ENCODE measurements at regions not wholly inside any gene's neighbourhood (a gene's known extent, or its start where the extent isn't known, plus 50 kb on each side); places are given as distances from the start of the nearest gene placed in this dataset.

DNA sequence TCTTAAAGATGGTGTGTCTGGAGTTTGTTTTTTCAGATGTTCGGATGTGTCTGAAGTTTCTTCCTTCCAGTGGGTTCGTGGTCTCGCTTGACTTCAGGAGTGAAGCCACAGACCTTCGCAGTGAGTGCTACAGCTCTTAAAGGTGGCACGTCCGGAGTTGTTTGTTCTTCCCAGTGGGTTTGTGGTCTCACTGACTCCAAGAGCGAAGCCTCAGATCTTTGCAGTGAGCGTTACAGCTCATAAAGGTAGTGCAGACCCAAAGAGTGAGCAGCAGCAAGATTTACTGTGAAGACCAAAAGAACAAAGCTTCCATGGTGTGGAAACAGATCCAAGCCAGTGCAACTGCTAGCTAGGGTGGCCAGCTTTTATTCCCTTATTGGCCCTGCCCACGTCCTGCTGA is 1430.4 kb upstream of the B3GALT2 start:
- DNase-seq (ENCODE audit: low read depth): no peak
- H3K4me3 ChIP-seq (ENCODE audit: low read length): no peak overlapping the region
- TF ChIP-seq, protein P1, sequence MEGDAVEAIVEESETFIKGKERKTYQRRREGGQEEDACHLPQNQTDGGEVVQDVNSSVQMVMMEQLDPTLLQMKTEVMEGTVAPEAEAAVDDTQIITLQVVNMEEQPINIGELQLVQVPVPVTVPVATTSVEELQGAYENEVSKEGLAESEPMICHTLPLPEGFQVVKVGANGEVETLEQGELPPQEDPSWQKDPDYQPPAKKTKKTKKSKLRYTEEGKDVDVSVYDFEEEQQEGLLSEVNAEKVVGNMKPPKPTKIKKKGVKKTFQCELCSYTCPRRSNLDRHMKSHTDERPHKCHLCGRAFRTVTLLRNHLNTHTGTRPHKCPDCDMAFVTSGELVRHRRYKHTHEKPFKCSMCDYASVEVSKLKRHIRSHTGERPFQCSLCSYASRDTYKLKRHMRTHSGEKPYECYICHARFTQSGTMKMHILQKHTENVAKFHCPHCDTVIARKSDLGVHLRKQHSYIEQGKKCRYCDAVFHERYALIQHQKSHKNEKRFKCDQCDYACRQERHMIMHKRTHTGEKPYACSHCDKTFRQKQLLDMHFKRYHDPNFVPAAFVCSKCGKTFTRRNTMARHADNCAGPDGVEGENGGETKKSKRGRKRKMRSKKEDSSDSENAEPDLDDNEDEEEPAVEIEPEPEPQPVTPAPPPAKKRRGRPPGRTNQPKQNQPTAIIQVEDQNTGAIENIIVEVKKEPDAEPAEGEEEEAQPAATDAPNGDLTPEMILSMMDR (conservative IDR thresholded peaks at IDR 0.05; ENCODE audit: low read length): no peak

DNA sequence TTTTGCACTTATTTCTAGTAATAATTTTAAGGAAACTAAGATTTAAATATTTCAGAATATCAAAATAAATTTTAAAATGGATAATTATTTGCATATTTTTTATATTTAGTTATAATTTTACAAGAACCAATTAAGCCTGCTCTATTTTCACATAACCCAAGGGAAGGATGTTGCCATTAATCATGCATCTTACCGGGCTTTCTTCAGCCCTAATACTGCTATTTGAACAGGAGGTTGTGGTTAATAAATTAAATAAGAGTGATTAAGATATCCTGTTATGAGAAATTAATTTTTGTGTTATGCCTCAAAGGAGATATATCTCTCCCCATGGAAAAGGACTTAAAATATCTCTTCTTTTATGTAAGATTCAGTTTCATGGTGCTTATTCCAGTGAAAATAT is 1415.8 kb upstream of the B3GALT2 start:
- H3K4me3 ChIP-seq (ENCODE audit: low read length): no peak overlapping the region
- no peak for DNase-seq (ENCODE audit: low read depth)
- TF ChIP-seq, protein P1 (conservative IDR thresholded peaks at IDR 0.05; ENCODE audit: low read length): no peak

DNA sequence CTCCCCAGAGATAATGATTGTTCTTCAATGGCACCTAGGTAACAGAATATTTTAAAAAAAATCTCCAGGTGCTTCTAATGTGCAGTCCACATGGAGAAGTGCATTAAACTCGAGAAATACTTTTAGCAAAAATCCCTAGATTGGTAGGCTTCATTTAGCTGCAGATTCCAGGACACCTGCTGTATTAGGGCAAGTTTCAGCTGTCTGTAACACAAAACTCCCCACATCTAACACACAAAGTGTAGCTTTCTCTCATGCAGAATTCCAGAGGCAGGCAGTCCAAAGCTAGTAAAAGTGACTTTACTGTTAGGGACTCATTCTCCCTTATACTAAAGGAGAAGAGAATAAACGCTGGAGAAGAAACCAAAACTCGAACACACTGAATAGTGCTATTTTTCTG is 1414.3 kb upstream of the B3GALT2 start:
- no peak overlapping the region for H3K4me3 ChIP-seq (ENCODE audit: low read length)
- TF ChIP-seq, protein P1 (conservative IDR thresholded peaks at IDR 0.05; ENCODE audit: low read length): no peak
- DNase-seq (ENCODE audit: low read depth): no peak

DNA sequence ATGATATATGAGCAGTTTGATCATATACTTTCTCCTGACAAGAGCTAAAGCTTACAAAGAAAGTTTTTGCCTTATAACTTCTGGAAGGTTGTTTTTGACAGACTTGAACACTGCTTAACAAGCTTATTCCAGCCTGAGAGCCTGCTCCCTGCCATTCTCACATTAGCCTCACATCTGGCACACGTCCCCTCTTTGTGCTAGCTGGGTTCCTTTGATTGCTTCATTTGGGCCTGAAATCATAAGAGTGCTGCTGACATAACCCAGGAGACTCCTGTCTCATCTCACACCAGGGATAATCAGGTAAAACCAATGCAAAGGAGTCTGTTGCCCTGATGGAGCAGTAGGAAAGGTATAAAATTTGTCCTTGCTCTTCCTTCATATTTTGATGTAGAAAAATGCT is 1411.7 kb upstream of the B3GALT2 start:
- TF ChIP-seq, protein P1 (conservative IDR thresholded peaks at IDR 0.05; ENCODE audit: low read length): no peak
- H3K4me3 ChIP-seq (ENCODE audit: low read length): no peak overlapping the region
- DNase-seq (ENCODE audit: low read depth): no peak

DNA sequence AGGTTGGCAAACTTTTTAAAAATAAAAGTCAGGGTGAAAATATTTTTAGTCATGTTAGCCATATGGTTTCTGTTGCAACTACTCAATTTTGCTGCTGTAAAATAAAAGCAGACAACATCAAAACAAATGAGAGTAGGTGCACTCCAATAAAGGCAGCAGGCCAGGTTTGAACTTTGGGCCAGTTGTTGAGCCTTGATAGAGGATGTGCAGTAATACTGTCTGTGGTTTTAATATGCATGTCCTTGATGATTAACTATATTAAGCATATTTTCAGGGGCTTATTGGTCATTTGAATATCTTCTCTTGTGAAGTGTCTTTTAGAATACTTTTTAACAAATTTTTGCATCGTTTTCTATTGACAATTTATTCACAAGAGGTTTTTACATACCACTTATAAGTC is 1399.9 kb upstream of the B3GALT2 start:
- no peak for DNase-seq (ENCODE audit: low read depth)
- TF ChIP-seq, protein P1 (conservative IDR thresholded peaks at IDR 0.05; ENCODE audit: low read length): no peak
- H3K4me3 ChIP-seq (ENCODE audit: low read length): no peak overlapping the region

DNA sequence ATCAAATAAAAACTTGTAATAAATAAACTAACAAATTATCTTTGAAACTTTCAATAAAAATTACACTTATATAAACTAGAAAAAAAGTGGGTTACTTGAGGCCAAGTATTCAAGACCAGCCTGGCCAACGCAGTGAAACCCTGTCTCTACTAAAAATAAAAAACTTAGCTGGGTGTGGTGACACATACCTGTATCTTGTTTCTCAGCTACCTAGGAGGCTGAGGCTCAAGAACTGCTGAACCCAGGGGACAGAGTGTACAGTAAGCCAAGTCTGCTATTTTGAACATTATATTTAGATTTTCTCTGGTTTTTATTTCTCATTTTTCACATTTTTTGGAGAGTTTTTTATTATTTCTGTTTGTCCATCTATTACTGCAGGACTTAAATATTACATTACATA is 1397.6 kb upstream of the B3GALT2 start:
- TF ChIP-seq, protein P1 (conservative IDR thresholded peaks at IDR 0.05; ENCODE audit: low read length): no peak
- H3K4me3 ChIP-seq (ENCODE audit: low read length): no peak overlapping the region

DNA sequence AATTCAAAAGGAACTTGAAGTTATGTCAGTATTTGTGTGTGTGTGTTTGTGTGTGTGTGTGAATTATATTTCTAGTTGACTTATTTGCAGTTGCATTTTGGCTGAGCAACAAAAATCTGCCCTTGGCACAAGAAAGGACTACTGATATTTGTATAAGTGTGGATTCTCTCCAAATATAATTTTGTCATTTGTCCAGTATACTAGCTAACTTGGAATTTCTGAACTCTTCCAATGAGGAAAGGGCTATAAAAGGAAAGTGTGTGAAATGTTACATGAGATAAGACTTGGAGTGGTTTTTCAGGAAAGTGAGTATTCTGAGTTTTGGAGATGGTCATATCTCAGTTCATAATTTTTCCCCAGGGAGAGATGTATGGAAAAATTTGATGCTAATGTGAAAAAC is 1384.1 kb upstream of the B3GALT2 start:
- no peak overlapping the region for H3K4me3 ChIP-seq (ENCODE audit: low read length)
- TF ChIP-seq, protein P1 (conservative IDR thresholded peaks at IDR 0.05; ENCODE audit: low read length): no peak
- no peak for DNase-seq (ENCODE audit: low read depth)

More for the DNA sequence above, 1397.6 kb upstream of the B3GALT2 start:
- DNase-seq (ENCODE audit: low read depth): no peak
